Tibial nerve (tissue), 3 donors: ENCODE measurements at regions not wholly inside any gene's neighbourhood (a gene's known extent, or its start where the extent isn't known, plus 50 kb on each side); places are given as distances from the start of the nearest gene placed in this dataset.

ENCODE experiments used
- CTCF ChIP-seq, 5 experiments: fragments of 200-600 bp in 3 of 5; fragments of 450-650 bp in 2 of 5; sonication (generic) in 3 of 5; IDR thresholded peaks; one replicate each; pipeline ENCODE4 v1.5.1; 2016 to 2019; ENCODE audit warnings: antibody characterized with exemption in 5 of 5, mild to moderate bottlenecking in 3 of 5, moderate library complexity in 2 of 5
- POLR2A ChIP-seq, 2 donors: fragments of 450-650 bp; IDR thresholded peaks; one replicate each; pipeline ENCODE4 v1.6.1; 2017; ENCODE audit warnings: antibody characterized with exemption in 2 of 2, mild to moderate bottlenecking in 2 of 2, moderate library complexity in 2 of 2

DNA sequence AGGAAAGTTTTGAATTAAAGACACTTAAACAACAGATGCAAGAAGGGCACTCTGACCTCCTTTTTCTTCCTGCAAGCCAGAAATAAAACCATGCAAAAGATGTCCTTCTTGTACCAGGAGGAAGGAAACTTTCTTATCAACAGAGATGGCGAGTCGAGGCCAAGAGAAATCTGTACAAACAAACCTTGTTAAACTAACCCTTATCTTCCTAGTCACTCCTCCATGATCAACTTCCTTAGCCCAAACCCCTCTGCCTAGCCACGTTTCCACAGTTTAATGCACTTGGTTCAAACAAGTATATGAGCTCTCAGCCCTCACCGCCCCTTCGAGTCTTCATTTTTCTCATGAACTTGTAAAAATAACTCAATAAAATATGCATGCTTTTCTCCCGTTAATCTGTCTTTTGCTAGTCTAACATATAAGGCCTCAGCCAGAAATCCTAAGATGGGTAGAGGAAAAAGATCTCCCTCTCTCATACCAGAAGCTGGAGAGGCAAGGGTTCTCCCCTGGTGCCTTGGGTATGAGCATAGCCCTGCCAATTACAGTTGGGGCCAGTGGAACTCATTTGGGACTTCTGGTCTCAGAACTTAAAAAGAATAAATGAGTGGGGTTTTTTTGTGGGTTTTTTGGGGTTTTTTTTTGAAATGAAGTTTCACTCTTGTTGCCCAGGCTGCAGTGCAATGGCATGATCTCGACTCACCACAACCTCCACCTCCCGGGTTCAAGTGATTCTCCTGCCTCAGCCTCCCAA lies 141.7 kb upstream of the SOD1 start:
- TF ChIP-seq POLR2A (IDR thresholded peaks at IDR 0.05) (no peak), CTCF (IDR thresholded peaks at IDR 0.05) (no peak)
